CD4-positive, alpha-beta T cell treated with Interleukin-17A for 1 hour (primary cell): ENCODE measurements at regions not wholly inside any gene's neighbourhood (a gene's known extent, or its start where the extent isn't known, plus 50 kb on each side); places are given as distances from the start of the nearest gene placed in this dataset.

Experiments
- DNase-seq: peaks from one replicate; pipeline ENCODE4 v3.0.0-alpha.2; 2020

GRCh38 chr11:104325093-104325492 lies 161.1 kb upstream of the PDGFD start:
- DNase-seq: no peak

GRCh38 chr11:104324276-104324675 lies 160.3 kb upstream of the PDGFD start:
- no peak for DNase-seq

- DNase-seq: no peak
Measured at GRCh38 chr11:104323841-104324240, 159.9 kb upstream of the PDGFD start.

- no peak for DNase-seq
Measured at GRCh38 chr11:104322696-104323095, 158.7 kb upstream of the PDGFD start.

GRCh38 chr11:104320956-104321355 lies 157.0 kb upstream of the PDGFD start:
- no peak for DNase-seq

- no peak for DNase-seq
Measured at GRCh38 chr11:104320097-104320496, 156.2 kb upstream of the PDGFD start.

GRCh38 chr11:104319396-104319795 lies 155.4 kb upstream of the PDGFD start:
- no peak for DNase-seq

- DNase-seq: no peak
Measured at GRCh38 chr11:104306862-104307474, 143.0 kb upstream of the PDGFD start.

GRCh38 chr11:104301776-104302175 lies 137.8 kb upstream of the PDGFD start:
- no peak for DNase-seq

GRCh38 chr11:104291646-104292045 lies 127.7 kb upstream of the PDGFD start:
- no peak for DNase-seq

- DNase-seq: no peak
Measured at GRCh38 chr11:104286129-104286528, 122.2 kb upstream of the PDGFD start.

- DNase-seq: no peak
Measured at GRCh38 chr11:104279587-104279986, 115.6 kb upstream of the PDGFD start.

- no peak for DNase-seq
Measured at GRCh38 chr11:104275992-104276391, 112.0 kb upstream of the PDGFD start.

GRCh38 chr11:104260456-104260855 lies 96.5 kb upstream of the PDGFD start:
- no peak for DNase-seq

GRCh38 chr11:104259121-104259610 lies 95.2 kb upstream of the PDGFD start:
- DNase-seq: no peak

- DNase-seq: no peak
Measured at GRCh38 chr11:104256525-104256924, 92.6 kb upstream of the PDGFD start.

- no peak for DNase-seq
Measured at GRCh38 chr11:104254347-104254746, 90.4 kb upstream of the PDGFD start.

GRCh38 chr11:104246590-104246989 lies 82.6 kb upstream of the PDGFD start:
- no peak for DNase-seq

GRCh38 chr11:104238916-104239315 lies 75.0 kb upstream of the PDGFD start:
- no peak for DNase-seq

- DNase-seq: no peak
Measured at GRCh38 chr11:104225047-104225446, 61.1 kb upstream of the PDGFD start.

- DNase-seq: no peak
Measured at GRCh38 chr11:104222464-104222863, 58.5 kb upstream of the PDGFD start.

- no peak for DNase-seq
Measured at GRCh38 chr11:104221455-104221854, 57.5 kb upstream of the PDGFD start.

- DNase-seq: no peak
Measured at GRCh38 chr11:104219096-104219495, 55.1 kb upstream of the PDGFD start.

GRCh38 chr11:104214517-104214916 lies 50.6 kb upstream of the PDGFD start:
- no peak for DNase-seq
